OCI-LY1 (cell line): ENCODE measurements at regions not wholly inside any gene's neighbourhood (a gene's known extent, or its start where the extent isn't known, plus 50 kb on each side); places are given as distances from the start of the nearest gene placed in this dataset.

ENCODE experiments used
- H2AFZ ChIP-seq: fragments of 200-600 bp; sonication (generic), shearing (Covaris generic); 2 replicates; pipeline ENCODE4 v1.6.0; 2014; ENCODE audit warnings: antibody characterized with exemption, mild to moderate bottlenecking, low read length
- H3F3A ChIP-seq: fragments of 200-600 bp; sonication (generic), shearing (Covaris generic); 2 replicates; pipeline ENCODE4 v1.6.0; 2014; ENCODE audit warnings: mild to moderate bottlenecking, antibody characterized with exemption, low read length, moderate library complexity; ENCODE audit not compliant: insufficient read depth
- H3K27ac ChIP-seq: fragments of 200-600 bp; sonication (generic); 2 replicates; pipeline ENCODE4 v1.5.1; 2014; ENCODE audit warnings: low read length, mixed run types, mild to moderate bottlenecking, low read depth; ENCODE audit not compliant: poor library complexity, severe bottlenecking
- H3K27me3 ChIP-seq: fragments of 200-600 bp; sonication (generic); 2 replicates; pipeline ENCODE4 v1.6.0; 2014; ENCODE audit warnings: antibody characterized with exemption, mild to moderate bottlenecking, low read length, moderate library complexity; ENCODE audit not compliant: insufficient read depth
- H3K36me3 ChIP-seq: fragments of 200-600 bp; sonication (generic); 2 replicates; pipeline ENCODE4 v1.6.1; 2014; ENCODE audit warnings: mild to moderate bottlenecking, antibody characterized with exemption, low read length, moderate library complexity, mixed read lengths; ENCODE audit not compliant: insufficient read depth
- H3K4me1 ChIP-seq: fragments of 200-600 bp; sonication (generic); 2 replicates; pipeline ENCODE4 v1.5.1; 2014; ENCODE audit warnings: mild to moderate bottlenecking, low read length, moderate library complexity; ENCODE audit not compliant: insufficient read depth, severe bottlenecking
- H3K4me2 ChIP-seq: fragments of 200-600 bp; sonication (generic), shearing (Covaris generic); 2 replicates; pipeline ENCODE4 v1.6.1; 2014; ENCODE audit warnings: low read length
- H3K4me3 ChIP-seq: fragments of 200-600 bp; sonication (generic); 2 replicates; pipeline ENCODE4 v1.5.1; 2014; ENCODE audit warnings: low read length, low read depth, mild to moderate bottlenecking, mixed read lengths; ENCODE audit not compliant: poor library complexity, severe bottlenecking
- H3K79me2 ChIP-seq: fragments of 200-600 bp; shearing (Covaris generic); 2 replicates; pipeline ENCODE4 v1.6.1; 2016; ENCODE audit warnings: mixed run types, low read length, mixed read lengths; ENCODE audit not compliant: insufficient read depth
- H3K9ac ChIP-seq: fragments of 200-600 bp; sonication (generic), shearing (Covaris generic); 2 replicates; pipeline ENCODE4 v1.6.1; 2014; ENCODE audit warnings: mild to moderate bottlenecking, low read length, mixed read lengths
- H3K9me2 ChIP-seq: fragments of 200-600 bp; sonication (generic), shearing (Covaris generic); 2 replicates; pipeline ENCODE4 v1.6.1; 2014; ENCODE audit warnings: low read depth, mild to moderate bottlenecking, low read length, mixed read lengths
- H3K9me3 ChIP-seq: fragments of 200-600 bp; shearing (Covaris generic); 2 replicates; pipeline ENCODE4 v1.6.1; 2014; ENCODE audit warnings: low read length, mixed read lengths
- H4K20me1 ChIP-seq: fragments of 200-600 bp; sonication (generic), shearing (Covaris generic); 2 replicates; pipeline ENCODE4 v1.6.0; 2016; ENCODE audit warnings: mild to moderate bottlenecking, low read length; ENCODE audit not compliant: insufficient read depth
- EZH2 ChIP-seq: fragments of 200-600 bp; sonication (generic), shearing (Covaris generic); IDR thresholded peaks from 2 replicates; pipeline ENCODE4 v1.8.0; 2017; ENCODE audit warnings: borderline replicate concordance, mixed run types, mild to moderate bottlenecking, antibody characterized with exemption, low read length, moderate library complexity, mixed read lengths
- TF ChIP-seq, protein P1 (sequence below): fragments of 200-600 bp; sonication (generic), shearing (Covaris generic); IDR thresholded peaks from 2 replicates; pipeline ENCODE4 v1.5.1; 2017; ENCODE audit warnings: mild to moderate bottlenecking, antibody characterized with exemption, low read length, moderate library complexity, mixed read lengths

DNA sequence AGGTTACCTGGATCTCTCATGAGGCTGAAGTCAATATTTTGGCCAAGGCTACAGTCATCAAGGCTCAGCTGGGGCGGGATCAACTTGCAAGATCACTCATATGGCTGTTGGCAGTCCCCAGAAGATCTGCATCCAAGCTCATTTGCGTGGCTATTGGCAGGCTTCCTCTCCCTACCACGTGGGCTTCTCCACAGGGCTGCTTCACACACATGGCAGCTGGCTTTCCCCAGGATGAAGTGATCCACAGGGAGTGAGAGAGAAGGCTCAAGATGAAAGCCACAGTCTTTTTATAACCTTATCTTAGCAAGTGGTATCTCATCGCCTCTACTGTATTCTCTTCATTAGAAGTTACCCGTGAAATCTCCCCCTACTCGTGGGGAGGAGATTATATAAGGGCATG is 167.4 kb downstream of the TMEM26 start:
- Histone ChIP-seq H4K20me1 (no peaks in the 10 kb centered on the region), H3K27ac (no peak overlapping the region), H3K4me3 (no peak overlapping the region), H3K27me3 (no peaks in the 10 kb centered on the region), H3F3A (no peaks in the 10 kb centered on the region), H3K4me1 (no peaks in the 10 kb centered on the region), H3K9me2 (no peaks in the 10 kb centered on the region), H3K9me3 (no peaks in the 10 kb centered on the region), H3K36me3 (no peaks in the 10 kb centered on the region), H3K79me2 (no peaks in the 10 kb centered on the region), H3K4me2 (no peak overlapping the region), H3K9ac (no peak overlapping the region), H2AFZ (no peak overlapping the region)
- no peak for TF ChIP-seq EZH2
- TF ChIP-seq, protein P1, sequence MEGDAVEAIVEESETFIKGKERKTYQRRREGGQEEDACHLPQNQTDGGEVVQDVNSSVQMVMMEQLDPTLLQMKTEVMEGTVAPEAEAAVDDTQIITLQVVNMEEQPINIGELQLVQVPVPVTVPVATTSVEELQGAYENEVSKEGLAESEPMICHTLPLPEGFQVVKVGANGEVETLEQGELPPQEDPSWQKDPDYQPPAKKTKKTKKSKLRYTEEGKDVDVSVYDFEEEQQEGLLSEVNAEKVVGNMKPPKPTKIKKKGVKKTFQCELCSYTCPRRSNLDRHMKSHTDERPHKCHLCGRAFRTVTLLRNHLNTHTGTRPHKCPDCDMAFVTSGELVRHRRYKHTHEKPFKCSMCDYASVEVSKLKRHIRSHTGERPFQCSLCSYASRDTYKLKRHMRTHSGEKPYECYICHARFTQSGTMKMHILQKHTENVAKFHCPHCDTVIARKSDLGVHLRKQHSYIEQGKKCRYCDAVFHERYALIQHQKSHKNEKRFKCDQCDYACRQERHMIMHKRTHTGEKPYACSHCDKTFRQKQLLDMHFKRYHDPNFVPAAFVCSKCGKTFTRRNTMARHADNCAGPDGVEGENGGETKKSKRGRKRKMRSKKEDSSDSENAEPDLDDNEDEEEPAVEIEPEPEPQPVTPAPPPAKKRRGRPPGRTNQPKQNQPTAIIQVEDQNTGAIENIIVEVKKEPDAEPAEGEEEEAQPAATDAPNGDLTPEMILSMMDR = no peak

DNA sequence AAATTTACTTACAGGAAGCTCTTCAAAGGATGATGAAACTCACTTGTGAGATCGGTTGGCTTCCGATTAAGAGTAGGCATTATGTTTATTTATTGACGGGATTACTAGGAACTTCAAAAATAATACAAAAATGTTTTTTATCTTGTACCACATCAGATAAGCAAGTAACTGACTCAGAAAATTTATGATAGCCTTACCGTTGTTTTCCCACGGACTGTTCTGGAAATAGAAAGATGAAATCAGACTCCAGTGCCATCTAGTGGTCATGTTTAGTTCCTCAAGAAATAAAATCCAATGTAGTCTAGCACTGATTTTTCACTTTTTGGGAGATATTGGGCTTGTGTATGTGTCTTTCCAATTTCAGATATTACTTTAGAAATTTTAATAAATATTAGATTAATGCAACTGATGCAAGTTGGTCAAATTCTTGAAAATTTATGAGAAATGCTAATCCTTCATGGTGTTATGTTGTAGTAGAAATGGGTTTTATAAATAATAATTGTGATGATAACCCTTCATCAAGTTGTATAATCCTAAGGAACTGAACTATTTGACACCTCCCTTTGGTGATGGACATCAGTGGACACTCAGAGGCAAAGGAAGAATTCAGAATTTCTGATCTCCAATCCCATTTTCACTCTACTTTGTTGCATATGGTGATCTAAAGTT is 168.8 kb downstream of the TMEM26 start:
- Histone ChIP-seq H4K20me1 (no peaks in the 10 kb centered on the region), H3K9me3 (no peaks in the 10 kb centered on the region), H3K4me1 (no peaks in the 10 kb centered on the region), H2AFZ (no peak overlapping the region), H3K36me3 (no peaks in the 10 kb centered on the region), H3K9ac (no peak overlapping the region), H3K4me2 (no peak overlapping the region), H3K27ac (no peak overlapping the region), H3K4me3 (no peak overlapping the region), H3K27me3 (no peaks in the 10 kb centered on the region), H3K9me2 (no peaks in the 10 kb centered on the region), H3F3A (no peaks in the 10 kb centered on the region), H3K79me2 (no peaks in the 10 kb centered on the region)
- TF ChIP-seq, protein P1 = peak; percentile 71
- TF ChIP-seq EZH2 = no peak

DNA sequence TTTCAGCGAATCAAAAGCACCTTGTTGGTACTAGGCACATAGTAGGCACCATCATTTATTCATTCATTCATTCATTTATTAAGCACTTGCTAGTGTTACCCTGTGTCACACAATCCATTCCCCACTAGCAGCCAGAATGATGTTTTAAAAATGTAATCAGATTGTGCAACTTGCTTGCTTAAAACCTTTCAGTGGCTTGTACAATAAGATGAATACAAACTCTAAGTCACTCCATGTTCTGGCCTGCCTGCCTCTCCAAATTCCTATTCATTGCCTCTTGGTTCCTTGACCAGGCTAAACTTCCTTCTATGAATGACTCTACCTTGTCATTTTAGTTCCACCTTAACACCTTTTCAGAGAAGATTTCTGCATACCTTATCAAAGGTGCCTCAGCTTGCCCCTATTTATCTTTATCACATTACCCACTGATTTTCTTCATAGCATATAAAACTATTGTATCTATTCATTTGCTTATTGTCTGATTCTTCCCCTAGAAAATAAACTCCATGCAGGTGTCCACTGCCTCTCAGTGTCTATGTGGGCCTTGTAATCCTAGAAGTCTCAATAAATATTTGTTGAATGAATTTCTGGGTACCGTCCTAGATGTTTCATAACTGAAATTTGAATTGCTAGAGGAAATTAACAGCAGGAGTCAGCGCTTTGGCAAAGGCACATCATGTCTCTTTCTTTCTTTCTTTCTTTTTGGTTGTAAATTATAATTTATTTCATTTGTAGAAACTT is 169.5 kb downstream of the TMEM26 start:
- H2AFZ ChIP-seq = no peak overlapping the region
- TF ChIP-seq EZH2 = no peak
- TF ChIP-seq, protein P1 = no peak
- no peak overlapping the region for H3K27ac ChIP-seq

More for the DNA sequence above, 169.5 kb downstream of the TMEM26 start:
- no peak overlapping the region for H3K4me2 ChIP-seq
- no peaks in the 10 kb centered on the region for H3K9me3 ChIP-seq
- H3K79me2 ChIP-seq = no peaks in the 10 kb centered on the region
- no peak overlapping the region for H3K4me3 ChIP-seq
- H3K9ac ChIP-seq = no peak overlapping the region
- H4K20me1 ChIP-seq = no peaks in the 10 kb centered on the region
- H3K9me2 ChIP-seq = no peaks in the 10 kb centered on the region
- H3K27me3 ChIP-seq = no peaks in the 10 kb centered on the region
- no peaks in the 10 kb centered on the region for H3K4me1 ChIP-seq
- H3K36me3 ChIP-seq = no peaks in the 10 kb centered on the region
- H3F3A ChIP-seq = no peaks in the 10 kb centered on the region
